ENCODE measurements at regions not wholly inside any gene's neighbourhood (a gene's known extent, or its start where the extent isn't known, plus 50 kb on each side); places are given as distances from the start of the nearest gene placed in this dataset.
A peak's percentile ranks its signal among the peaks of the same experiment; 100 is the strongest.

GRCh38 chr6:165752451-165752850 lies 89.4 kb upstream of the PDE10A start:
- H3K27me3 Mint-ChIP-seq (ENCODE audit: low read depth, poor library complexity): peaks cover 26% of the 10 kb centered on the region
- no peak overlapping the region for H3K4me3 Mint-ChIP-seq
- no peak for TF ChIP-seq CTCF (IDR thresholded peaks at IDR 0.05)
- no peak for DNase-seq
- H3K9me3 Mint-ChIP-seq: peaks cover 26% of the 10 kb centered on the region
- H3K27ac Mint-ChIP-seq: no peak overlapping the region
- H3K4me1 Mint-ChIP-seq: peaks cover 22% of the 10 kb centered on the region
- H3K36me3 Mint-ChIP-seq (ENCODE audit: low read depth): no peaks in the 10 kb centered on the region

GRCh38 chr6:165751486-165751885 lies 88.4 kb upstream of the PDE10A start:
- Mint-ChIP-seq H3K4me3 (no peak overlapping the region), H3K27me3 (ENCODE audit: low read depth, poor library complexity) (peaks cover 22% of the 10 kb centered on the region), H3K4me1 (peaks cover 23% of the 10 kb centered on the region), H3K9me3 (peaks cover 26% of the 10 kb centered on the region), H3K36me3 (ENCODE audit: low read depth) (no peaks in the 10 kb centered on the region), H3K27ac (no peak overlapping the region)
- no peak for DNase-seq
- TF ChIP-seq CTCF (IDR thresholded peaks at IDR 0.05): no peak

- H3K36me3 Mint-ChIP-seq (ENCODE audit: low read depth): no peaks in the 10 kb centered on the region
- H3K4me3 Mint-ChIP-seq: no peak overlapping the region
- peaks cover 26% of the 10 kb centered on the region for H3K9me3 Mint-ChIP-seq
- H3K27ac Mint-ChIP-seq: no peak overlapping the region
- TF ChIP-seq CTCF (IDR thresholded peaks at IDR 0.05): no peak
- no peak for DNase-seq
- peaks cover 18% of the 10 kb centered on the region for H3K4me1 Mint-ChIP-seq
- peaks cover 20% of the 10 kb centered on the region for H3K27me3 Mint-ChIP-seq (ENCODE audit: low read depth, poor library complexity)
Observed at GRCh38 chr6:165749163-165749562, 86.1 kb upstream of the PDE10A start.

GRCh38 chr6:165748390-165748789 lies 85.3 kb upstream of the PDE10A start:
- peak overlapping the region; percentile 77 for H3K27ac Mint-ChIP-seq
- no peak for TF ChIP-seq CTCF (IDR thresholded peaks at IDR 0.05)
- H3K27me3 Mint-ChIP-seq (ENCODE audit: low read depth, poor library complexity): peaks cover 20% of the 10 kb centered on the region
- no peak overlapping the region for H3K4me3 Mint-ChIP-seq
- peaks cover 26% of the 10 kb centered on the region for H3K9me3 Mint-ChIP-seq
- no peak for DNase-seq
- peaks cover 24% of the 10 kb centered on the region for H3K4me1 Mint-ChIP-seq
- no peaks in the 10 kb centered on the region for H3K36me3 Mint-ChIP-seq (ENCODE audit: low read depth)

GRCh38 chr6:165747963-165748362 lies 84.9 kb upstream of the PDE10A start:
- peaks cover 26% of the 10 kb centered on the region for H3K4me1 Mint-ChIP-seq
- TF ChIP-seq CTCF (IDR thresholded peaks at IDR 0.05): no peak
- peaks cover 26% of the 10 kb centered on the region for H3K9me3 Mint-ChIP-seq
- no peaks in the 10 kb centered on the region for H3K36me3 Mint-ChIP-seq (ENCODE audit: low read depth)
- peaks cover 20% of the 10 kb centered on the region for H3K27me3 Mint-ChIP-seq (ENCODE audit: low read depth, poor library complexity)
- no peak for DNase-seq
- no peak overlapping the region for H3K4me3 Mint-ChIP-seq
- H3K27ac Mint-ChIP-seq: no peak overlapping the region

GRCh38 chr6:165746331-165746730 lies 83.3 kb upstream of the PDE10A start:
- Mint-ChIP-seq H3K4me1 (peaks cover 35% of the 10 kb centered on the region), H3K4me3 (no peak overlapping the region), H3K27ac (no peak overlapping the region), H3K9me3 (peaks cover 12% of the 10 kb centered on the region), H3K27me3 (ENCODE audit: low read depth, poor library complexity) (peaks cover 9% of the 10 kb centered on the region), H3K36me3 (ENCODE audit: low read depth) (no peaks in the 10 kb centered on the region)
- DNase-seq: no peak
- TF ChIP-seq CTCF (IDR thresholded peaks at IDR 0.05): no peak
